GM23338 (cell line): ENCODE measurements at regions not wholly inside any gene's neighbourhood (a gene's known extent, or its start where the extent isn't known, plus 50 kb on each side); places are given as distances from the start of the nearest gene placed in this dataset.

Experiments used
- ATAC-seq: fragments of 200-7000 bp; cut with Tn5 transposase; 3 replicates; pipeline ENCODE4 v1.9.1; 2020
- DNase-seq: peaks from one replicate; pipeline ENCODE4 v3.0.0-alpha.2; 2015; ENCODE audit warnings: low spot score
- H2AFZ ChIP-seq: fragments of 200-600 bp; sonication (generic); 2 replicates; pipeline ENCODE4 v1.8.0; 2016; ENCODE audit warnings: antibody characterized with exemption, mild to moderate bottlenecking, moderate library complexity
- H3F3A ChIP-seq: fragments of 200-600 bp; sonication (generic); replicated peaks from 2 replicates; pipeline ENCODE4 v1.8.0; 2017; ENCODE audit warnings: antibody characterized with exemption, mixed run types, low read depth
- H3K27ac ChIP-seq: fragments of 200-600 bp; sonication (generic); 2 replicates; pipeline ENCODE4 v1.6.1; 2016; ENCODE audit warnings: low read depth
- H3K27me3 ChIP-seq: fragments of 200-600 bp; sonication (generic); 2 replicates; pipeline ENCODE4 v1.8.0; 2016; ENCODE audit warnings: mild to moderate bottlenecking, mixed run types, moderate library complexity; ENCODE audit not compliant: insufficient read depth
- H3K36me3 ChIP-seq: fragments of 200-600 bp; sonication (generic); 2 replicates; pipeline ENCODE4 v1.8.0; 2016; ENCODE audit warnings: mild to moderate bottlenecking; ENCODE audit not compliant: insufficient read depth
- H3K4me1 ChIP-seq: fragments of 200-600 bp; sonication (generic); 2 replicates; pipeline ENCODE4 v1.8.0; 2016; ENCODE audit warnings: mild to moderate bottlenecking, moderate library complexity; ENCODE audit not compliant: insufficient read depth
- H3K4me2 ChIP-seq: fragments of 200-600 bp; sonication (generic); 2 replicates; pipeline ENCODE4 v1.7.1; 2017; ENCODE audit warnings: mixed run types
- H3K4me3 ChIP-seq: fragments of 200-600 bp; sonication (generic); 2 replicates; pipeline ENCODE4 v1.6.1; 2016; ENCODE audit warnings: mixed run types
- H3K79me2 ChIP-seq: fragments of 200-600 bp; sonication (generic); replicated peaks from 2 replicates; pipeline ENCODE4 v1.8.0; 2017; ENCODE audit warnings: mild to moderate bottlenecking; ENCODE audit not compliant: insufficient read depth
- H3K9me2 ChIP-seq: fragments of 200-600 bp; sonication (generic); 2 replicates; pipeline ENCODE4 v1.8.0; 2017; ENCODE audit not compliant: insufficient read depth
- H4K20me1 ChIP-seq: fragments of 200-600 bp; sonication (generic); replicated peaks from 2 replicates; pipeline ENCODE4 v1.8.0; 2017; ENCODE audit warnings: mild to moderate bottlenecking; ENCODE audit not compliant: insufficient read depth
- H3K27ac Mint-ChIP-seq: 2 replicates; pipeline ENCODE4 v1.8.0; 2020; ENCODE audit warnings: inconsistent platforms, mild to moderate bottlenecking, moderate library complexity, mixed read lengths
- H3K27me3 Mint-ChIP-seq: 3 replicates; pipeline ENCODE4 v1.8.0; 2022; ENCODE audit warnings: low read depth, mild to moderate bottlenecking, moderate library complexity, mixed read lengths, inconsistent platforms; ENCODE audit not compliant: insufficient read depth, poor library complexity
- H3K36me3 Mint-ChIP-seq: 3 replicates; pipeline ENCODE4 v1.8.0; 2021; ENCODE audit warnings: low read depth, mild to moderate bottlenecking, inconsistent platforms, moderate library complexity, mixed read lengths
- H3K4me1 Mint-ChIP-seq: 3 replicates; pipeline ENCODE4 v1.8.0; 2020; ENCODE audit warnings: mild to moderate bottlenecking, inconsistent platforms, mixed read lengths
- H3K4me3 Mint-ChIP-seq: 3 replicates; pipeline ENCODE4 v1.8.0; 2021; ENCODE audit warnings: moderate library complexity, mild to moderate bottlenecking, inconsistent platforms, mixed read lengths
- H3K9me3 Mint-ChIP-seq: 3 replicates; pipeline ENCODE4 v1.8.0; 2020; ENCODE audit warnings: moderate library complexity, mild to moderate bottlenecking, inconsistent platforms, mixed read lengths
- CREB1 ChIP-seq: fragments of 250-450 bp; sonication (Bioruptor Pico); IDR thresholded peaks from 2 replicates; pipeline ENCODE4 v1.5.0; 2020; ENCODE audit warnings: low read depth, mild to moderate bottlenecking, moderate library complexity
- EZH2 ChIP-seq: fragments of 200-600 bp; sonication (generic); IDR thresholded peaks from one replicate; pipeline ENCODE4 v1.8.0; 2017; ENCODE audit warnings: antibody characterized with exemption, mild to moderate bottlenecking, low read depth; ENCODE audit not compliant: unreplicated experiment
- EZH2phosphoT487 ChIP-seq: fragments of 200-600 bp; sonication (generic); IDR thresholded peaks from one replicate; pipeline ENCODE4 v1.8.1; 2018; ENCODE audit warnings: antibody characterized with exemption; ENCODE audit not compliant: unreplicated experiment
- NANOG ChIP-seq: IDR thresholded peaks from 2 replicates; pipeline ENCODE4 v1.6.1; 2016; ENCODE audit warnings: antibody characterized with exemption, borderline replicate concordance
- POLR2AphosphoS5 ChIP-seq: IDR thresholded peaks from 2 replicates; pipeline ENCODE4 v1.6.1; 2016; ENCODE audit warnings: antibody characterized with exemption, low read depth
- ZNF331 ChIP-seq: fragments of 250-450 bp; sonication (Bioruptor Pico); IDR thresholded peaks from 2 replicates; pipeline ENCODE4 v1.5.0; 2020; ENCODE audit warnings: low read depth, mild to moderate bottlenecking, moderate library complexity
- TF ChIP-seq, protein P1 (sequence below): IDR thresholded peaks from 2 replicates; pipeline ENCODE4 v1.6.1; 2016; ENCODE audit warnings: antibody characterized with exemption
- TF ChIP-seq, protein P2 (sequence below), 2 experiments: fragments of 200-600 bp in 1 of 2; sonication (generic) in 1 of 2; conservative IDR thresholded peaks; 2 replicates each; pipeline versions ENCODE4 v1.5.1 to v1.6.1; 2016 to 2017; ENCODE audit warnings: antibody characterized with exemption in 2 of 2, low read depth in 2 of 2, mild to moderate bottlenecking in 2 of 2, moderate library complexity in 1 of 2
- TF ChIP-seq, protein P3 (sequence below): fragments of 250-450 bp; sonication (Bioruptor Pico); IDR thresholded peaks from 2 replicates; pipeline ENCODE4 v1.5.0; 2020; ENCODE audit warnings: mild to moderate bottlenecking, moderate library complexity
- TF ChIP-seq, protein P4 (sequence below): IDR thresholded peaks from one replicate; pipeline ENCODE4 v1.6.1; 2018; ENCODE audit warnings: antibody characterized with exemption; ENCODE audit not compliant: unreplicated experiment

- no peak for TF ChIP-seq EZH2
- no peak for TF ChIP-seq NANOG
- TF ChIP-seq, protein P1, sequence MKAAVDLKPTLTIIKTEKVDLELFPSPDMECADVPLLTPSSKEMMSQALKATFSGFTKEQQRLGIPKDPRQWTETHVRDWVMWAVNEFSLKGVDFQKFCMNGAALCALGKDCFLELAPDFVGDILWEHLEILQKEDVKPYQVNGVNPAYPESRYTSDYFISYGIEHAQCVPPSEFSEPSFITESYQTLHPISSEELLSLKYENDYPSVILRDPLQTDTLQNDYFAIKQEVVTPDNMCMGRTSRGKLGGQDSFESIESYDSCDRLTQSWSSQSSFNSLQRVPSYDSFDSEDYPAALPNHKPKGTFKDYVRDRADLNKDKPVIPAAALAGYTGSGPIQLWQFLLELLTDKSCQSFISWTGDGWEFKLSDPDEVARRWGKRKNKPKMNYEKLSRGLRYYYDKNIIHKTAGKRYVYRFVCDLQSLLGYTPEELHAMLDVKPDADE: no peak
- no peak for TF ChIP-seq EZH2phosphoT487
These were observed 738.7 kb downstream of the SOCS6 start (continued) for GRCh38 chr18:71027531-71027930.

DNA sequence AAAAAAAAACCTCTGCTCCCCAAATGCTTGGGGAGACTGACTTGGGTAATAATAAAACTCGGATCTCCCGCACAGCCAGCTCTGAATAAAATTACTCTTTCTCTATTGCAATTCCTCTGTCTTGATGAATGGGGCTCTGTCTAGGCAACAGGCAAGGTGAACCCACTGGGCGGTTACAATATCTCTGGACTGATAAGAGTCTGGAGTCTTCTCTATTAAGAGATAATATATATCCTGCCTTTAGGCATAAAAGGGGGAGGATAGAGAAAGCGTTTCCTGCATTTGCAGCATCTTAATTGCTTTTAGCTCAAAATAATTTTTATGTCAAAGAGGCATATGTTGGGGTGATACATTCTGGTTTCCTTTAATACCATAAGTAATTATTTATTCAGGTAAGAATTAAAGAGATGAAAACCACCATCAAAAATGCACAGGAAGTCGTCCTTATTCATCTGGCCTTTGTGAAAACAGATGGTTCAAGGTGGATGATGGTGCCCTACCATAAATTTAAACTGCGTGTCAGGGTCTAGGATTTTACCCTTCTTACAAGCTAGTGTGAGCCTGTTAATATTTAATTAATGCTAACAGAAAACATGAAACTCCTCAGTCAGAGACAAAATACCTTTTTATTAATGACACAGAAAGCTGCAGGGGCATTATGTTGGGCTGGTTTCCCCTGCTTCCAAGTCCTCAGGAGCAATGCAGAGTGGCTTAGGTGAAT is 736.8 kb downstream of the SOCS6 start:
- H3K36me3 ChIP-seq: no peaks in the 10 kb centered on the region
- no peaks in the 10 kb centered on the region for H3K9me2 ChIP-seq
- no peaks in the 10 kb centered on the region for H3K27me3 ChIP-seq
- no peak for ATAC-seq
- H3F3A ChIP-seq: no peaks in the 10 kb centered on the region
- no peak overlapping the region for H3K4me3 ChIP-seq
- H4K20me1 ChIP-seq: no peaks in the 10 kb centered on the region
- H3K27ac ChIP-seq: no peak overlapping the region
- H3K4me2 ChIP-seq: no peak overlapping the region
- Mint-ChIP-seq H3K27ac (no peak overlapping the region), H3K9me3 (peaks cover 95% of the 10 kb centered on the region), H3K36me3 (peaks cover 25% of the 10 kb centered on the region), H3K4me1 (no peaks in the 10 kb centered on the region), H3K27me3 (no peaks in the 10 kb centered on the region), H3K4me3 (no peak overlapping the region)
- TF ChIP-seq, protein P1: no peak
- TF ChIP-seq ZNF331 (CRISPR knock-in tag) (no peak), CREB1 (CRISPR knock-in tag) (no peak), POLR2AphosphoS5 (no peak), EZH2phosphoT487 (no peak)
- TF ChIP-seq, protein P2, sequence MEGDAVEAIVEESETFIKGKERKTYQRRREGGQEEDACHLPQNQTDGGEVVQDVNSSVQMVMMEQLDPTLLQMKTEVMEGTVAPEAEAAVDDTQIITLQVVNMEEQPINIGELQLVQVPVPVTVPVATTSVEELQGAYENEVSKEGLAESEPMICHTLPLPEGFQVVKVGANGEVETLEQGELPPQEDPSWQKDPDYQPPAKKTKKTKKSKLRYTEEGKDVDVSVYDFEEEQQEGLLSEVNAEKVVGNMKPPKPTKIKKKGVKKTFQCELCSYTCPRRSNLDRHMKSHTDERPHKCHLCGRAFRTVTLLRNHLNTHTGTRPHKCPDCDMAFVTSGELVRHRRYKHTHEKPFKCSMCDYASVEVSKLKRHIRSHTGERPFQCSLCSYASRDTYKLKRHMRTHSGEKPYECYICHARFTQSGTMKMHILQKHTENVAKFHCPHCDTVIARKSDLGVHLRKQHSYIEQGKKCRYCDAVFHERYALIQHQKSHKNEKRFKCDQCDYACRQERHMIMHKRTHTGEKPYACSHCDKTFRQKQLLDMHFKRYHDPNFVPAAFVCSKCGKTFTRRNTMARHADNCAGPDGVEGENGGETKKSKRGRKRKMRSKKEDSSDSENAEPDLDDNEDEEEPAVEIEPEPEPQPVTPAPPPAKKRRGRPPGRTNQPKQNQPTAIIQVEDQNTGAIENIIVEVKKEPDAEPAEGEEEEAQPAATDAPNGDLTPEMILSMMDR (conservative IDR thresholded peaks at IDR 0.05; ENCODE audit: low read depth in 2 of 2): no peak
- TF ChIP-seq, protein P3, sequence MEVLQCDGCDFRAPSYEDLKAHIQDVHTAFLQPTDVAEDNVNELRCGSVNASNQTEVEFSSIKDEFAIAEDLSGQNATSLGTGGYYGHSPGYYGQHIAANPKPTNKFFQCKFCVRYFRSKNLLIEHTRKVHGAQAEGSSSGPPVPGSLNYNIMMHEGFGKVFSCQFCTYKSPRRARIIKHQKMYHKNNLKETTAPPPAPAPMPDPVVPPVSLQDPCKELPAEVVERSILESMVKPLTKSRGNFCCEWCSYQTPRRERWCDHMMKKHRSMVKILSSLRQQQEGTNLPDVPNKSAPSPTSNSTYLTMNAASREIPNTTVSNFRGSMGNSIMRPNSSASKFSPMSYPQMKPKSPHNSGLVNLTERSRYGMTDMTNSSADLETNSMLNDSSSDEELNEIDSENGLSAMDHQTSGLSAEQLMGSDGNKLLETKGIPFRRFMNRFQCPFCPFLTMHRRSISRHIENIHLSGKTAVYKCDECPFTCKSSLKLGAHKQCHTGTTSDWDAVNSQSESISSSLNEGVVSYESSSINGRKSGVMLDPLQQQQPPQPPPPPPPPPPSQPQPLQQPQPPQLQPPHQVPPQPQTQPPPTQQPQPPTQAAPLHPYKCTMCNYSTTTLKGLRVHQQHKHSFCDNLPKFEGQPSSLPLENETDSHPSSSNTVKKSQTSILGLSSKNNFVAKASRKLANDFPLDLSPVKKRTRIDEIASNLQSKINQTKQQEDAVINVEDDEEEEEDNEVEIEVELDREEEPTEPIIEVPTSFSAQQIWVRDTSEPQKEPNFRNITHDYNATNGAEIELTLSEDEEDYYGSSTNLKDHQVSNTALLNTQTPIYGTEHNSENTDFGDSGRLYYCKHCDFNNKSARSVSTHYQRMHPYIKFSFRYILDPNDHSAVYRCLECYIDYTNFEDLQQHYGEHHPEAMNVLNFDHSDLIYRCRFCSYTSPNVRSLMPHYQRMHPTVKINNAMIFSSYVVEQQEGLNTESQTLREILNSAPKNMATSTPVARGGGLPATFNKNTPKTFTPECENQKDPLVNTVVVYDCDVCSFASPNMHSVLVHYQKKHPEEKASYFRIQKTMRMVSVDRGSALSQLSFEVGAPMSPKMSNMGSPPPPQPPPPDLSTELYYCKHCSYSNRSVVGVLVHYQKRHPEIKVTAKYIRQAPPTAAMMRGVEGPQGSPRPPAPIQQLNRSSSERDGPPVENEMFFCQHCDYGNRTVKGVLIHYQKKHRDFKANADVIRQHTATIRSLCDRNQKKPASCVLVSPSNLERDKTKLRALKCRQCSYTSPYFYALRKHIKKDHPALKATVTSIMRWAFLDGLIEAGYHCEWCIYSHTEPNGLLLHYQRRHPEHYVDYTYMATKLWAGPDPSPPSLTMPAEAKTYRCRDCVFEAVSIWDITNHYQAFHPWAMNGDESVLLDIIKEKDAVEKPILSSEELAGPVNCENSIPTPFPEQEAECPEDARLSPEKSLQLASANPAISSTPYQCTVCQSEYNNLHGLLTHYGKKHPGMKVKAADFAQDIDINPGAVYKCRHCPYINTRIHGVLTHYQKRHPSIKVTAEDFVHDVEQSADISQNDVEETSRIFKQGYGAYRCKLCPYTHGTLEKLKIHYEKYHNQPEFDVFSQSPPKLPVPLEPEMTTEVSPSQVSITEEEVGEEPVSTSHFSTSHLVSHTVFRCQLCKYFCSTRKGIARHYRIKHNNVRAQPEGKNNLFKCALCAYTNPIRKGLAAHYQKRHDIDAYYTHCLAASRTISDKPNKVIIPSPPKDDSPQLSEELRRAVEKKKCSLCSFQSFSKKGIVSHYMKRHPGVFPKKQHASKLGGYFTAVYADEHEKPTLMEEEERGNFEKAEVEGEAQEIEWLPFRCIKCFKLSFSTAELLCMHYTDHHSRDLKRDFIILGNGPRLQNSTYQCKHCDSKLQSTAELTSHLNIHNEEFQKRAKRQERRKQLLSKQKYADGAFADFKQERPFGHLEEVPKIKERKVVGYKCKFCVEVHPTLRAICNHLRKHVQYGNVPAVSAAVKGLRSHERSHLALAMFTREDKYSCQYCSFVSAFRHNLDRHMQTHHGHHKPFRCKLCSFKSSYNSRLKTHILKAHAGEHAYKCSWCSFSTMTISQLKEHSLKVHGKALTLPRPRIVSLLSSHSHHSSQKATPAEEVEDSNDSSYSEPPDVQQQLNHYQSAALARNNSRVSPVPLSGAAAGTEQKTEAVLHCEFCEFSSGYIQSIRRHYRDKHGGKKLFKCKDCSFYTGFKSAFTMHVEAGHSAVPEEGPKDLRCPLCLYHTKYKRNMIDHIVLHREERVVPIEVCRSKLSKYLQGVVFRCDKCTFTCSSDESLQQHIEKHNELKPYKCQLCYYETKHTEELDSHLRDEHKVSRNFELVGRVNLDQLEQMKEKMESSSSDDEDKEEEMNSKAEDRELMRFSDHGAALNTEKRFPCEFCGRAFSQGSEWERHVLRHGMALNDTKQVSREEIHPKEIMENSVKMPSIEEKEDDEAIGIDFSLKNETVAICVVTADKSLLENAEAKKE (CRISPR knock-in tag): no peak
- TF ChIP-seq, protein P4, sequence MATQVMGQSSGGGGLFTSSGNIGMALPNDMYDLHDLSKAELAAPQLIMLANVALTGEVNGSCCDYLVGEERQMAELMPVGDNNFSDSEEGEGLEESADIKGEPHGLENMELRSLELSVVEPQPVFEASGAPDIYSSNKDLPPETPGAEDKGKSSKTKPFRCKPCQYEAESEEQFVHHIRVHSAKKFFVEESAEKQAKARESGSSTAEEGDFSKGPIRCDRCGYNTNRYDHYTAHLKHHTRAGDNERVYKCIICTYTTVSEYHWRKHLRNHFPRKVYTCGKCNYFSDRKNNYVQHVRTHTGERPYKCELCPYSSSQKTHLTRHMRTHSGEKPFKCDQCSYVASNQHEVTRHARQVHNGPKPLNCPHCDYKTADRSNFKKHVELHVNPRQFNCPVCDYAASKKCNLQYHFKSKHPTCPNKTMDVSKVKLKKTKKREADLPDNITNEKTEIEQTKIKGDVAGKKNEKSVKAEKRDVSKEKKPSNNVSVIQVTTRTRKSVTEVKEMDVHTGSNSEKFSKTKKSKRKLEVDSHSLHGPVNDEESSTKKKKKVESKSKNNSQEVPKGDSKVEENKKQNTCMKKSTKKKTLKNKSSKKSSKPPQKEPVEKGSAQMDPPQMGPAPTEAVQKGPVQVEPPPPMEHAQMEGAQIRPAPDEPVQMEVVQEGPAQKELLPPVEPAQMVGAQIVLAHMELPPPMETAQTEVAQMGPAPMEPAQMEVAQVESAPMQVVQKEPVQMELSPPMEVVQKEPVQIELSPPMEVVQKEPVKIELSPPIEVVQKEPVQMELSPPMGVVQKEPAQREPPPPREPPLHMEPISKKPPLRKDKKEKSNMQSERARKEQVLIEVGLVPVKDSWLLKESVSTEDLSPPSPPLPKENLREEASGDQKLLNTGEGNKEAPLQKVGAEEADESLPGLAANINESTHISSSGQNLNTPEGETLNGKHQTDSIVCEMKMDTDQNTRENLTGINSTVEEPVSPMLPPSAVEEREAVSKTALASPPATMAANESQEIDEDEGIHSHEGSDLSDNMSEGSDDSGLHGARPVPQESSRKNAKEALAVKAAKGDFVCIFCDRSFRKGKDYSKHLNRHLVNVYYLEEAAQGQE: no peak
- no peaks in the 10 kb centered on the region for H3K4me1 ChIP-seq
- H2AFZ ChIP-seq: no peak overlapping the region
- no peaks in the 10 kb centered on the region for H3K79me2 ChIP-seq
- DNase-seq: no peak
